ELF-1 (cell line): ENCODE measurements at regions not wholly inside any gene's neighbourhood (a gene's known extent, or its start where the extent isn't known, plus 50 kb on each side); places are given as distances from the start of the nearest gene placed in this dataset.

Experiments
- DNase-seq: peaks from one replicate; pipeline ENCODE4 v3.0.0-alpha.2; 2016; ENCODE audit warnings: low read depth, low spot score

GRCh38 chr3:117556646-117557407 is 847.2 kb downstream of the TUSC7 start:
- no peak for DNase-seq

DNA sequence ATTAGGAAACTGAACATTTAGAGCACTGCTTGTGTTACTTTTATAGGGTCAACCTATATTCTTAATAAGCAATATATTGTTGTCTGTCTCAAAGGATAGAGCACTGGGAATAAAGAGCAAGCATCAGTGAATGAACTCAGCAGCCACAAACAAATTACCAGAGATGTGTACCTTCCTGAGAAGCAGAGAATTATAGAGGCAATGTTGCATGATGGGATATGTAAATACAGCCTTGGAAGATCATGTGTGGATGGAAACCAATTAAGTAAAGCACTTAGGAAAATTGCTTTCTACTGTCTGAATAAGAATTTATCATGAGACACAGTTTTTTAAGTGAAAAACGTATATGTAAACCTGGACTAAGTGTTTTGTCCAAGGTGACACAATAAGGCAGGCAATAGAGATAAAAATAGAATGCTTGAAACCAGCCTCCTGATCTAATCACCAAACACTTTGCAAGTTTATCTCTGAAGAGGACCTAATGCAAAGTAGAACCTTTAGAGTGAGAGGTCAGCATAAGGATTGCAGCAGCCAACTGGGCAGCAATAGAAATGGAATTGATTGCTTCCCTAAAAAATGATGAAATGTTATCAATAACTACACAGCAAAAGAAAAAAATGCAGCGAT is 848.0 kb downstream of the TUSC7 start:
- no peak for DNase-seq

DNA sequence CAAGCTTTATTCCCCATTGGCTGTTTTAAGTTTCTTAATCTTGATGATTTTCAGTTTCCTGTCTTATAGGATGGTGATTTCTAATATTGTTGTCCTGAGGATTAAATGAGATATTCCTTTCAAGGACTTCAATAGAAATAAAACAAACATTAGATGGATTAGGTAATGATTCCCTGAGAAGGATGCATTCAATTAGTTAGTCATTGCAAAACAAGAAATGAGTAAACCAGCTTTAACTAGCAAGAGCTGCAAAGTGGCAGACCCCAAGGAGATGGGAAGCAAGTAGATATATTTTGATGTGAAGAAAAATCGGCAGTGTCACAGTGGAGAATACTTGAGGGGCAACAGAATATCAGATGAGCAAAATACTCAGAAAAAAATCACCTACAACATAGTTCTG is 849.1 kb downstream of the TUSC7 start:
- DNase-seq = no peak

GRCh38 chr3:117562000-117562399 is 852.4 kb downstream of the TUSC7 start:
- no peak for DNase-seq

DNA sequence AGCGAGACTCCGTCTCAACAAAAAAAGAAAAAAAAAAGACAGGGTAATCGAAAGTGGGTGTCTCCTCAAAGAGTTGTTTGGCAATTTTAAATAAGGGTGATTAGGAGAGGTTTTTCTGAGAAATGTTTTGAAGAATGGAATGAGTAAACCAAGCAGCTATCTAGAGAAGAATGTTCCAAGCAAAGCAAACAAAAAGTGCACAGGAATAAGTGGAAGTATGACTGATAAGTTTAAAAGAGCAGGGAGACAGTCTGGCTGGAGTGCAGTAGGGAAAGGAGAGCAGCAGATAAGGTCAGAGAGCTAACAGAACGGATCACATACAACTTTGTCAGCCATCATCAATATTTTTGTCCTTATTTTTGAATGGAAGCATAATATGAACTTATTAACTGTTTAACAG is 853.5 kb downstream of the TUSC7 start:
- no peak for DNase-seq

GRCh38 chr3:117565777-117566176 is 856.2 kb downstream of the TUSC7 start:
- DNase-seq = no peak

DNA sequence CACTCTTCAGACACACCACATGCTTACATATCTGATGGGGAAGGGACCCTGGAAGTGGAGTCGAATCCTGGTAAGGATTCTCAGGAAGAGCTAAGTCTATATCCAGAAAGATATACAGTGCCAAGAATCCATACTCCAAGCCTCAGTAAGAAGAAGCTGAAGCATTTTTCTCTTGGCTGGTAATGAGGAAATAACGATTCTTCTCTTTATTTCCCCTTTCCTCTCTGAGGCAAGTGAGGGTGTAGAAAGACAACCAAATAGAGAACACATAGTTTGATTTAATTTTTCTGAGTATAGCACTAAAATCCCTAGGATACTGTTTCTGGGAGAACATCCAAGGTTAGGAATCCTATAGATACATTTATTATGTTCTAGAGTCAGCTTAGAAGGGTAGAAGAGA is 857.3 kb downstream of the TUSC7 start:
- no peak for DNase-seq

GRCh38 chr3:117567382-117567781 is 857.8 kb downstream of the TUSC7 start:
- no peak for DNase-seq

DNA sequence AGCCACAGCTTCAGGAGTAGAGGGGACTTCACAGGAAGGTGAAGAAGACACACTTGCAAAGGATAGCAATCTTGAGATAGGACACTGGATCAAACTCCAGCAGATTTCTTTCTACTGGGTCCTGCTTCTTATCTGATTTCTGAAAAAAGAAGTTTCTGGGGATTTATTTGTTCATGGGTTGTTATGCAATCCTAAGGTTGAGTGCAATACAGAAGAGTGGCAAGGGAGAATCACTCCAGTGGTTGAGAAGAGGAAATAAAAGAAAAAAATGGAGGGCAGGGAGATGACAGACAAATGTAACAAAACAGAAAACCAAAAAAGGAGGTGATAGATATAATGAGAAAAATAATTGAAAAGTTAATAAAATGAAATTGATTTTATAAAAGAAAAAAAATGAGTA is 858.3 kb downstream of the TUSC7 start:
- no peak for DNase-seq

GRCh38 chr3:117572786-117573185 is 863.2 kb downstream of the TUSC7 start:
- DNase-seq = no peak

DNA sequence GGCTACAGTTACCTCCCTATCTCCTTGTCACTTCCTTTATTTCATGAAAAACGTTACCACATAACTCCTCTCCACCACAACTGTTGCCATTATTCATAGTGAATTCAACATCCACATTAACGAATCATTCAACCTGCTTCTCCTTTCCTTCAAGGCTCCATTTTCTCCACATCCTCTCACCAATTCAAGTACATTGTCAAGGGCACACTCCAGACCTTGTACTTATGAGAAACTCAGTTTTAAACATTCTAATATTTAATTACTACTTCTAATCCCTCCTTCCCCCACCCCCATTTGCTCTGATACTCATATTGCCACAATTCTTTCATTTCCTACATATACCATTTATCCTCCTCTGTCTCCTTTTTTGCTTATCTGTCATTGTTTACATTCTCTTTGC is 871.2 kb downstream of the TUSC7 start:
- no peak for DNase-seq

DNA sequence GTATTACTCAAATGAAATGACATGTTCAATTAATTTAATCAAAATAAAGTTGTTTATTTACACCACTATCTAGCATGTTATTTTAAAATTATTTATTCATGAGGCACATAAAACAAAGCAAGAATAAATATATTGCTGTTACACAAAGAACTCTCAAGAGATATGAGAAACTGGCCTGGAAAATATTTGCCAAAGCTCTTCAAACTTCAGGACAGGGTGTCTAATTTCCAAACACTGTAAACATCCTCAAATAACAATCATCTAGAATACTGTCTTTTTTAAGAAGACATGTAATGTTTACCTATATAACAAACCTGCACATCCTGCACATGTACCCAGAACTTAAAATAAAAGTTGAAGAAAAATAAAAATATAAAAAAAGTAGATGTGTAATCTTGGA is 876.6 kb downstream of the TUSC7 start:
- DNase-seq = no peak

- no peak for DNase-seq
These were observed 877.8 kb downstream of the TUSC7 start for GRCh38 chr3:117587416-117587815.

GRCh38 chr3:117589454-117589853 is 879.9 kb downstream of the TUSC7 start:
- peak; percentile 24 for DNase-seq

GRCh38 chr3:117595615-117596014 is 886.0 kb downstream of the TUSC7 start:
- no peak for DNase-seq

DNA sequence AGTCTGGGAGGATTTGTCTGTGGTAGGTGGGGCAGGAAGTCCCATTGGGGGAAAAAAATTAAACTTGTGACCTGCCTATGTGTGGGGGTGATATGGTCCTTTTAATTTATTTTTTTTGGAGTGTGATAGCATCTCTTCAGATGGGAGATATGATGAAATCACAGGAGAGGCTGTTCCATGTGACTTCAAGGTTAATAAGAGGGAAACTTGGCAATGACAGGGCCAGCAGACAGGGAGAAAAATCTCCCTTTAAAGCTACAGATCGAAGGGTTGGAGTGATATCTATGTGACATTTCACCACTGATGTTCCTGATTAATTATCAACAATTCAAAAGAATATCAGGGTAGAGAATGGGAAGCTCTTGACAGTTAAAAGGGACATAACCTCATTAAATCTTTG is 886.9 kb downstream of the TUSC7 start:
- DNase-seq = no peak

GRCh38 chr3:117597865-117598264 is 888.3 kb downstream of the TUSC7 start:
- no peak for DNase-seq

- DNase-seq = peak; percentile 24
These were observed 890.5 kb downstream of the TUSC7 start for GRCh38 chr3:117600112-117600511.

DNA sequence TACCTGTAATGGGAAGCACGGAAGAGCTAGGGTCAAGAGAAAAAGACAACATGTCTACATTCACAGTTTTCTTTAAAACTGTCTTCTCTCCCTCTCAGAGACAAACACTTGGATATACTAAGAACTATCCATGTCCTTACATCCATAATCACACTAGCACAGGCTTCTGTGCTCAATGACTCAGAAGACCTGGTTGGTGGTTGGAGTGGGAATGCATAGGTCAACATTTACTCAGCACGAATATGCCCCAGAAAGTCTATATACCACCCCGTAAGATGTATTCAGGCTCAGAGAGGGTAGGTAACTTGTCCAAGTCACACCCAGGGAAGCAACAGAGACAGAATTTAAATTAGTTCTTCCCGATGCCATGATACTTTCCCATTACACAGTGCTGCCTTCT is 891.1 kb downstream of the TUSC7 start:
- no peak for DNase-seq

DNA sequence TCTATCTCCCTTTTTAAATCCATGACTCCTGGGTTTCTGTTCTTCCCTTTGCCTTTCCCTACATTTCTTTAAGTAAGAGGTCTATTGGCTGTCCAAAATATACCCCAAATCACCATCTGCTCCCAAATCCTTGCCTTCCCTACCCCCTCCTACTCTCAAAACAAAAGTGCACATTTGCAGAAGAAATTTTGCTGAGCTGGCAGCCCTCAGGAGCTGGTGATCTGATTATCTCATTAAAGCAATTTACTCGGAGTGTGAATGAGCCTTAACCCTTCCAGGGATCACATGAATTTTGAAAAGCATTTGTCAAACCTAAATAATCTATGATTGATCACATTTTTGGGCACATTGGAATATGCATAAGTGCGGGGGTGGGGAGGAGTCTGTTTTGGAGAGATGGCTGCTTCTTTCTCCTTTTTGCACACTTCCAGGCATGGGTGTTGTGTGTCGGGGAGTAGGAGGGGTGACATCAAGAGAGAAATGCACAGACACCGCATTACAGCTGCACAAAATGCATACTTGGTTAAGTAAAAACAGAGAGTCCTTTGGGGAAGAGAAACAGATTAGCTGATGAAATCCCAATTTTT is 892.6 kb downstream of the TUSC7 start:
- no peak for DNase-seq

DNA sequence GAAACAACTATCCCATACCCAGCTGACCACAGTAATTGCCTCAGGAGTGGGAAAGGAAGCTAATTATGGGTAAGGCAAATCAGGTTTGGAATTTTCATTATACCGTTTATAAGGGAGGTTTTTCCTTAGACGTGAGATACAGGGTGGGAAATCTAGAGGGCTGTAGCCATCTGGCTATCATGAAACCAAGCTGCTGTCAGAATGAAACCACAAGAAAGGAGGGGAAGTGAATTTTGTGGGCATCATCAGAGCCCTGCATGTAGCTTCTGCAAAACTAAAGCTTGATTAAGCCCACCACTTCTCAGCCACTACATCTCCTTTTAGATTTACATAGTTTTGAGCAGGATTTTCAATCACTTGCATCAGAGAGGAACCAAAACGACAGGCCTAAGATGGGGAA is 893.5 kb downstream of the TUSC7 start:
- DNase-seq = no peak

- DNase-seq = no peak
These were observed 897.3 kb downstream of the TUSC7 start for GRCh38 chr3:117606866-117607265.

DNA sequence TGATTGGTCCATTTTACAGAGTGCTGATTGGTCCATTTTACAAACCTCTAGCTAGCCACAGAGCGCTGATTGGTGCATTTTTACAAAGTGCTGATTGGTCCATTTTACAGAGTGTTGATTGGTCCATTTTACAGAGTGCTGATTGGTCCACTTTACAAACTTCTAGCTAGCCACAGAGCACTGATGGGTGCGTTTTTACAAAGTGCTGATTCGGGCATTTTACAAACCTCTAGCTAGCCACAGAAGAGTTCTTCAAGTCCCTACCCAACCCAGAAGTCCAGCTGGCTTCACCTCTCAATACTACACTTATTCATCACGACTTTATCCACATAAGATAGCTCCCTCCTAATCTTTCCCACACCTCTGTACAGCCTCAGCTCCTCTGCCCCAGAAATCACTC is 899.8 kb downstream of the TUSC7 start:
- DNase-seq = no peak
